Stomach (tissue), 4 donors: ENCODE measurements at regions not wholly inside any gene's neighbourhood (a gene's known extent, or its start where the extent isn't known, plus 50 kb on each side); places are given as distances from the start of the nearest gene placed in this dataset.

Experiments used
- EP300 ChIP-seq: sonication (generic); formaldehyde crosslinking; IDR thresholded peaks from one replicate; pipeline ENCODE4 v1.6.1; 2017; ENCODE audit warnings: antibody characterized with exemption
- TF ChIP-seq, protein P1 (sequence below), 7 experiments: fragments of 450-650 bp in 4 of 7; fragments of 200-600 bp in 3 of 7; sonication (generic) in 3 of 7; IDR thresholded peaks; one replicate each; pipeline ENCODE4 v1.5.1; 2016 to 2019; ENCODE audit warnings: antibody characterized with exemption in 7 of 7, control low read depth in 2 of 7, mild to moderate bottlenecking in 1 of 7

GRCh38 chr14:83689265-83689664, 1840.7 kb upstream of the FLRT2 start:
- no peak for TF ChIP-seq EP300
- TF ChIP-seq, protein P1, sequence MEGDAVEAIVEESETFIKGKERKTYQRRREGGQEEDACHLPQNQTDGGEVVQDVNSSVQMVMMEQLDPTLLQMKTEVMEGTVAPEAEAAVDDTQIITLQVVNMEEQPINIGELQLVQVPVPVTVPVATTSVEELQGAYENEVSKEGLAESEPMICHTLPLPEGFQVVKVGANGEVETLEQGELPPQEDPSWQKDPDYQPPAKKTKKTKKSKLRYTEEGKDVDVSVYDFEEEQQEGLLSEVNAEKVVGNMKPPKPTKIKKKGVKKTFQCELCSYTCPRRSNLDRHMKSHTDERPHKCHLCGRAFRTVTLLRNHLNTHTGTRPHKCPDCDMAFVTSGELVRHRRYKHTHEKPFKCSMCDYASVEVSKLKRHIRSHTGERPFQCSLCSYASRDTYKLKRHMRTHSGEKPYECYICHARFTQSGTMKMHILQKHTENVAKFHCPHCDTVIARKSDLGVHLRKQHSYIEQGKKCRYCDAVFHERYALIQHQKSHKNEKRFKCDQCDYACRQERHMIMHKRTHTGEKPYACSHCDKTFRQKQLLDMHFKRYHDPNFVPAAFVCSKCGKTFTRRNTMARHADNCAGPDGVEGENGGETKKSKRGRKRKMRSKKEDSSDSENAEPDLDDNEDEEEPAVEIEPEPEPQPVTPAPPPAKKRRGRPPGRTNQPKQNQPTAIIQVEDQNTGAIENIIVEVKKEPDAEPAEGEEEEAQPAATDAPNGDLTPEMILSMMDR (IDR thresholded peaks at IDR 0.05): no peak
